Neural cell (in vitro differentiated cells): ENCODE measurements at regions not wholly inside any gene's neighbourhood (a gene's known extent, or its start where the extent isn't known, plus 50 kb on each side); places are given as distances from the start of the nearest gene placed in this dataset.

Experiments used
- H2AFZ ChIP-seq: fragments of 200-600, 300-800 bp; sonication (generic), shearing (Covaris generic); 2 replicates; pipeline ENCODE4 v1.6.0; 2014; ENCODE audit warnings: low read depth, mild to moderate bottlenecking, antibody characterized with exemption, low read length, moderate library complexity
- H3F3A ChIP-seq: fragments of 200-600 bp; shearing (Covaris generic); 2 replicates; pipeline ENCODE4 v1.6.1; 2016; ENCODE audit warnings: mild to moderate bottlenecking, moderate library complexity, mixed read lengths, antibody characterized with exemption, low read length; ENCODE audit not compliant: insufficient read depth, poor library complexity, severe bottlenecking
- H3K27ac ChIP-seq: fragments of 200-600, 300-800 bp; sonication (generic), shearing (Covaris generic); 2 replicates; pipeline ENCODE4 v1.5.1; 2014; ENCODE audit warnings: mild to moderate bottlenecking, low read length, moderate library complexity
- H3K27me3 ChIP-seq: fragments of 300-800, 200-600 bp; sonication (generic), shearing (Covaris generic); 2 replicates; pipeline ENCODE4 v1.6.0; 2014; ENCODE audit warnings: mild to moderate bottlenecking, low read depth, low read length, moderate library complexity; ENCODE audit not compliant: insufficient read depth
- H3K36me3 ChIP-seq: fragments of 300-800, 200-600 bp; sonication (generic), shearing (Covaris generic); 2 replicates; pipeline ENCODE4 v1.5.1; 2014; ENCODE audit warnings: mild to moderate bottlenecking, antibody characterized with exemption, low read length, moderate library complexity; ENCODE audit not compliant: insufficient read depth
- H3K4me2 ChIP-seq: fragments of 300-800, 200-600 bp; sonication (generic), shearing (Covaris generic); 2 replicates; pipeline ENCODE4 v1.6.0; 2014; ENCODE audit warnings: mild to moderate bottlenecking, low read length
- H3K4me3 ChIP-seq: fragments of 300-800, 200-600 bp; sonication (generic), shearing (Covaris generic); 2 replicates; pipeline ENCODE4 v1.5.1; 2014; ENCODE audit warnings: mild to moderate bottlenecking, low read length, moderate library complexity
- H3K79me2 ChIP-seq: fragments of 200-600 bp; shearing (Covaris generic); replicated peaks from 2 replicates; pipeline ENCODE4 v1.6.0; 2014; ENCODE audit warnings: mild to moderate bottlenecking, low read length, moderate library complexity; ENCODE audit not compliant: insufficient read depth
- H3K9ac ChIP-seq: fragments of 300-800, 200-600 bp; sonication (generic), shearing (Covaris generic); 2 replicates; pipeline ENCODE4 v1.6.1; 2016; ENCODE audit warnings: mild to moderate bottlenecking, low read length, mixed read lengths
- H3K9me2 ChIP-seq: fragments of 200-600 bp; shearing (Covaris generic); 2 replicates; pipeline ENCODE4 v1.6.1; 2016; ENCODE audit warnings: mild to moderate bottlenecking, low read length, mixed read lengths; ENCODE audit not compliant: insufficient read depth
- H3K9me3 ChIP-seq: fragments of 200-600, 300-800 bp; sonication (generic), shearing (Covaris generic); 2 replicates; pipeline ENCODE4 v1.6.1; 2016; ENCODE audit warnings: mild to moderate bottlenecking, mixed run types, low read length, moderate library complexity, mixed read lengths
- H4K20me1 ChIP-seq: fragments of 200-600 bp; shearing (Covaris generic); 2 replicates; pipeline ENCODE4 v1.6.1; 2016; ENCODE audit warnings: mild to moderate bottlenecking, mixed run types; ENCODE audit not compliant: insufficient read depth
- CTCF ChIP-seq: fragments of 450-650 bp; IDR thresholded peaks from 2 replicates; pipeline ENCODE4 v1.5.1; 2014; ENCODE audit warnings: antibody characterized with exemption, mild to moderate bottlenecking, moderate library complexity; ENCODE audit not compliant: poor library complexity, severe bottlenecking
- EP300 ChIP-seq: fragments of 450-650 bp; conservative IDR thresholded peaks from 2 replicates; pipeline ENCODE4 v1.6.1; 2014; ENCODE audit warnings: antibody characterized with exemption, mild to moderate bottlenecking, moderate library complexity; ENCODE audit not compliant: poor library complexity, severe bottlenecking
- EZH2 ChIP-seq: fragments of 200-600, 300-800 bp; shearing (Covaris generic), sonication (generic); IDR thresholded peaks from 2 replicates; pipeline ENCODE4 v1.6.1; 2014; ENCODE audit warnings: antibody characterized with exemption, low read length, borderline replicate concordance, mild to moderate bottlenecking; ENCODE audit not compliant: insufficient read depth, poor library complexity, severe bottlenecking
- MXI1 ChIP-seq: fragments of 450-650 bp; conservative IDR thresholded peaks from 2 replicates; pipeline ENCODE4 v1.6.1; 2014; ENCODE audit warnings: antibody characterized with exemption, mild to moderate bottlenecking; ENCODE audit not compliant: poor library complexity, severe bottlenecking
- POLR2AphosphoS5 ChIP-seq: IDR thresholded peaks from 2 replicates; pipeline ENCODE4 v1.6.1; 2012
- RAD21 ChIP-seq: fragments of 450-650 bp; conservative IDR thresholded peaks from 2 replicates; pipeline ENCODE4 v1.6.1; 2014; ENCODE audit warnings: antibody characterized with exemption, mild to moderate bottlenecking, moderate library complexity
- REST ChIP-seq: IDR thresholded peaks from 2 replicates; pipeline ENCODE4 v1.6.1; 2012; ENCODE audit warnings: borderline replicate concordance
- SMC3 ChIP-seq: fragments of 450-650 bp; conservative IDR thresholded peaks from 2 replicates; pipeline ENCODE4 v1.6.1; 2014; ENCODE audit warnings: antibody characterized with exemption, mild to moderate bottlenecking, moderate library complexity; ENCODE audit not compliant: poor library complexity
- TAF1 ChIP-seq: IDR thresholded peaks from 2 replicates; pipeline ENCODE4 v1.6.1; 2012; ENCODE audit warnings: low read depth

GRCh38 chr2:195477248-195477995, 179.6 kb upstream of the SLC39A10 start (continued):
- TF ChIP-seq POLR2AphosphoS5, result no peak

DNA sequence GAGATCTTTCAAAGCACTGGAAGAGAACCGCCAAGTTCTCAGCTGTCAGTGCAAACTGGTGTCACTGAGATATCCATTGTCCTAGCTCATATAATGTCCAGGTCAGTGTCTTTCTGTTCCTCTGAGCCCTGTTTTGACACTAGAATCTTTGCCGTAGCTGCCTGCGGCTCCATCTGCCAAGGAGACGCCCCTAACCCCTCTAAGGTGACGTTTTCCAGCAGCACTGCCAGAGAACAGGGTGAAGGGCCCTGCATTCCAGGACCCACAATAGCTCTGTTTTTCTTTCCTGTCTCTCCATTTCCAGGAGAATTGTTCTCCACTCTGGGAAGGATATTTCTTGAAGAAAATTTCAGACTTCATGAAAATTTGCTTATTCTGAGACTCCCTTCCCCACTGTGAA, 181.7 kb upstream of the SLC39A10 start:
- H3K9me2 ChIP-seq, result no peaks in the 10 kb centered on the region
- no peaks in the 10 kb centered on the region for H3K79me2 ChIP-seq
- no peaks in the 10 kb centered on the region for H3K36me3 ChIP-seq
- no peaks in the 10 kb centered on the region for H4K20me1 ChIP-seq
- H3K9ac ChIP-seq, result no peak overlapping the region
- H2AFZ ChIP-seq, result no peak overlapping the region
- H3K27me3 ChIP-seq, result no peaks in the 10 kb centered on the region
- no peak overlapping the region for H3K27ac ChIP-seq
- no peaks in the 10 kb centered on the region for H3F3A ChIP-seq
- H3K9me3 ChIP-seq, result no peaks in the 10 kb centered on the region
- TF ChIP-seq MXI1 (no peak), SMC3 (no peak), CTCF (no peak), TAF1 (no peak), EZH2 (no peak), POLR2AphosphoS5 (no peak), EP300 (no peak)
- no peak overlapping the region for H3K4me2 ChIP-seq
- H3K4me3 ChIP-seq, result no peak overlapping the region

- Histone ChIP-seq H3K27ac (no peak overlapping the region), H3K79me2 (no peaks in the 10 kb centered on the region), H3K9me2 (no peaks in the 10 kb centered on the region), H3K9ac (no peak overlapping the region), H4K20me1 (no peaks in the 10 kb centered on the region), H3K27me3 (no peaks in the 10 kb centered on the region), H3K36me3 (no peaks in the 10 kb centered on the region), H3K4me2 (no peak overlapping the region), H2AFZ (no peak overlapping the region), H3K9me3 (no peaks in the 10 kb centered on the region), H3K4me3 (no peak overlapping the region), H3F3A (no peaks in the 10 kb centered on the region)
- TF ChIP-seq CTCF (no peak), TAF1 (no peak), POLR2AphosphoS5 (no peak), REST (no peak), MXI1 (no peak), SMC3 (no peak), EZH2 (no peak), RAD21 (no peak), EP300 (no peak)
These were observed 183.2 kb upstream of the SLC39A10 start for GRCh38 chr2:195473862-195474261.
